Choroid plexus epithelial cell (primary cell): ENCODE measurements at regions not wholly inside any gene's neighbourhood (a gene's known extent, or its start where the extent isn't known, plus 50 kb on each side); places are given as distances from the start of the nearest gene placed in this dataset.

Experiments used
- DNase-seq: peaks from one replicate; pipeline ENCODE4 v3.0.0-alpha.2; 2010; ENCODE audit warnings: low read depth
- H3K4me3 ChIP-seq: 2 replicates; pipeline ENCODE4 v1.5.1; 2011; ENCODE audit warnings: low read depth, mild to moderate bottlenecking, control low read depth, low read length, moderate library complexity
- CTCF ChIP-seq: conservative IDR thresholded peaks from 2 replicates; pipeline ENCODE4 v1.5.1; 2011; ENCODE audit warnings: low read depth, mild to moderate bottlenecking, control low read depth, inconsistent platforms, low read length, moderate library complexity

GRCh38 chr9:2493529-2493928 is 128.1 kb upstream of the VLDLR start:
- DNase-seq: no peak
- no peak overlapping the region for H3K4me3 ChIP-seq
- no peak for TF ChIP-seq CTCF

- no peak overlapping the region for H3K4me3 ChIP-seq
- peak; percentile 72 for DNase-seq
- no peak for TF ChIP-seq CTCF
Observed at GRCh38 chr9:2494562-2494961, 127.0 kb upstream of the VLDLR start.

- TF ChIP-seq CTCF: no peak
- no peak for DNase-seq
Observed at GRCh38 chr9:2495221-2496005, 126.2 kb upstream of the VLDLR start.

GRCh38 chr9:2496169-2496568 is 125.4 kb upstream of the VLDLR start:
- no peak for TF ChIP-seq CTCF

More at GRCh38 chr9:2495221-2496005, 126.2 kb upstream of the VLDLR start:
- no peak overlapping the region for H3K4me3 ChIP-seq

GRCh38 chr9:2496934-2497333 is 124.7 kb upstream of the VLDLR start:
- TF ChIP-seq CTCF: no peak
- no peak overlapping the region for H3K4me3 ChIP-seq
- DNase-seq: no peak

More at GRCh38 chr9:2496169-2496568, 125.4 kb upstream of the VLDLR start:
- H3K4me3 ChIP-seq: no peak overlapping the region
- no peak for DNase-seq

- DNase-seq: no peak
- TF ChIP-seq CTCF: no peak
- no peak overlapping the region for H3K4me3 ChIP-seq
Observed at GRCh38 chr9:2497666-2498400, 123.8 kb upstream of the VLDLR start.
